ENCODE measurements at regions not wholly inside any gene's neighbourhood (a gene's known extent, or its start where the extent isn't known, plus 50 kb on each side); places are given as distances from the start of the nearest gene placed in this dataset.

GRCh38 chr13:87497426-87497825 lies 173.7 kb upstream of the SLITRK5 start:
- DNase-seq (ENCODE audit: low spot score) (no peak), ATAC-seq (ENCODE audit: low read depth) (no peak)
- Histone ChIP-seq H3K27ac (ENCODE audit: poor library complexity, severe bottlenecking) (no peak overlapping the region), H3K9me3 (ENCODE audit: severe bottlenecking) (no peaks in the 10 kb centered on the region), H3K36me3 (ENCODE audit: low read depth) (no peaks in the 10 kb centered on the region), H3K4me3 (ENCODE audit: severe bottlenecking) (no peak overlapping the region), H3K4me1 (ENCODE audit: insufficient read depth, poor library complexity, severe bottlenecking) (no peaks in the 10 kb centered on the region), H3K27me3 (ENCODE audit: insufficient read depth, poor library complexity, severe bottlenecking) (no peaks in the 10 kb centered on the region)
- TF ChIP-seq, protein P1, sequence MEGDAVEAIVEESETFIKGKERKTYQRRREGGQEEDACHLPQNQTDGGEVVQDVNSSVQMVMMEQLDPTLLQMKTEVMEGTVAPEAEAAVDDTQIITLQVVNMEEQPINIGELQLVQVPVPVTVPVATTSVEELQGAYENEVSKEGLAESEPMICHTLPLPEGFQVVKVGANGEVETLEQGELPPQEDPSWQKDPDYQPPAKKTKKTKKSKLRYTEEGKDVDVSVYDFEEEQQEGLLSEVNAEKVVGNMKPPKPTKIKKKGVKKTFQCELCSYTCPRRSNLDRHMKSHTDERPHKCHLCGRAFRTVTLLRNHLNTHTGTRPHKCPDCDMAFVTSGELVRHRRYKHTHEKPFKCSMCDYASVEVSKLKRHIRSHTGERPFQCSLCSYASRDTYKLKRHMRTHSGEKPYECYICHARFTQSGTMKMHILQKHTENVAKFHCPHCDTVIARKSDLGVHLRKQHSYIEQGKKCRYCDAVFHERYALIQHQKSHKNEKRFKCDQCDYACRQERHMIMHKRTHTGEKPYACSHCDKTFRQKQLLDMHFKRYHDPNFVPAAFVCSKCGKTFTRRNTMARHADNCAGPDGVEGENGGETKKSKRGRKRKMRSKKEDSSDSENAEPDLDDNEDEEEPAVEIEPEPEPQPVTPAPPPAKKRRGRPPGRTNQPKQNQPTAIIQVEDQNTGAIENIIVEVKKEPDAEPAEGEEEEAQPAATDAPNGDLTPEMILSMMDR (IDR thresholded peaks at IDR 0.05; ENCODE audit: poor library complexity, severe bottlenecking): no peak

DNA sequence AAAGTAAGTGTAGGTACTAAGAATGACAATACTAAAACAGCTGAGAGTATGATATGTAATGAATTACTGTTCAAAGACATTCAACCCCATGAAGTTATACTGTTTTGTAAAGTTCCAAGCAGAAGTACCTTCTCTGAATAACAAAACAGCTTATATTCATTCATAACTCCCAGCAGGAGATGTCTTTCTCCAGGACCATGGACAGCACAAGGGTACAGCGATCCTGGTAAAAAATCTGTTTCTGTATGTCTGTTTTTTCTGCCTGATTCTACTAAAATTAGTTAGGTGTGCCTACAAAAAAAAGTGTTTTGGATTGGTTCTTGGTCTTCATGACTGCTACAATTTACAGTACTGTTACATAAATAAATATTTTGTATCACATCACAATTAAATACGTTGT lies 172.5 kb upstream of the SLITRK5 start:
- no peak for ATAC-seq (ENCODE audit: low read depth)
- H3K27me3 ChIP-seq (ENCODE audit: insufficient read depth, poor library complexity, severe bottlenecking): no peaks in the 10 kb centered on the region
- no peak for DNase-seq (ENCODE audit: low spot score)

GRCh38 chr13:87524775-87525174 lies 146.4 kb upstream of the SLITRK5 start:
- Histone ChIP-seq H3K4me1 (ENCODE audit: insufficient read depth, poor library complexity, severe bottlenecking) (no peaks in the 10 kb centered on the region), H3K4me3 (ENCODE audit: severe bottlenecking) (no peak overlapping the region), H3K27me3 (ENCODE audit: insufficient read depth, poor library complexity, severe bottlenecking) (no peaks in the 10 kb centered on the region), H3K9me3 (ENCODE audit: severe bottlenecking) (no peaks in the 10 kb centered on the region), H3K36me3 (ENCODE audit: low read depth) (no peaks in the 10 kb centered on the region), H3K27ac (ENCODE audit: poor library complexity, severe bottlenecking) (no peak overlapping the region)
- DNase-seq (ENCODE audit: low spot score) (no peak), ATAC-seq (ENCODE audit: low read depth) (no peak)
- TF ChIP-seq, protein P1 (IDR thresholded peaks at IDR 0.05; ENCODE audit: poor library complexity, severe bottlenecking): no peak

More for the DNA sequence above, 172.5 kb upstream of the SLITRK5 start:
- Histone ChIP-seq H3K4me1 (ENCODE audit: insufficient read depth, poor library complexity, severe bottlenecking) (no peaks in the 10 kb centered on the region), H3K4me3 (ENCODE audit: severe bottlenecking) (no peak overlapping the region), H3K27ac (ENCODE audit: poor library complexity, severe bottlenecking) (no peak overlapping the region), H3K9me3 (ENCODE audit: severe bottlenecking) (no peaks in the 10 kb centered on the region), H3K36me3 (ENCODE audit: low read depth) (no peaks in the 10 kb centered on the region)
- TF ChIP-seq, protein P1 (IDR thresholded peaks at IDR 0.05; ENCODE audit: poor library complexity, severe bottlenecking): no peak

- no peak overlapping the region for H3K4me3 ChIP-seq (ENCODE audit: severe bottlenecking)
- H3K36me3 ChIP-seq (ENCODE audit: low read depth): no peaks in the 10 kb centered on the region
- H3K27ac ChIP-seq (ENCODE audit: poor library complexity, severe bottlenecking): no peak overlapping the region
- TF ChIP-seq, protein P1 (IDR thresholded peaks at IDR 0.05; ENCODE audit: poor library complexity, severe bottlenecking): no peak
- no peak for DNase-seq (ENCODE audit: low spot score)
- H3K4me1 ChIP-seq (ENCODE audit: insufficient read depth, poor library complexity, severe bottlenecking): peaks cover 3% of the 10 kb centered on the region
- ATAC-seq (ENCODE audit: low read depth): no peak
- H3K27me3 ChIP-seq (ENCODE audit: insufficient read depth, poor library complexity, severe bottlenecking): no peaks in the 10 kb centered on the region
- no peaks in the 10 kb centered on the region for H3K9me3 ChIP-seq (ENCODE audit: severe bottlenecking)
Measured at GRCh38 chr13:87533776-87534175, 137.4 kb upstream of the SLITRK5 start.

- H3K4me3 ChIP-seq (ENCODE audit: severe bottlenecking): no peak overlapping the region
- TF ChIP-seq, protein P1 (IDR thresholded peaks at IDR 0.05; ENCODE audit: poor library complexity, severe bottlenecking): no peak
- no peaks in the 10 kb centered on the region for H3K36me3 ChIP-seq (ENCODE audit: low read depth)
- DNase-seq (ENCODE audit: low spot score) (no peak), ATAC-seq (ENCODE audit: low read depth) (peak; percentile 27; the same call in 1 of the 3 replicates)
- H3K4me1 ChIP-seq (ENCODE audit: insufficient read depth, poor library complexity, severe bottlenecking): peaks cover 3% of the 10 kb centered on the region
- H3K27ac ChIP-seq (ENCODE audit: poor library complexity, severe bottlenecking): no peak overlapping the region
- no peaks in the 10 kb centered on the region for H3K27me3 ChIP-seq (ENCODE audit: insufficient read depth, poor library complexity, severe bottlenecking)
- no peaks in the 10 kb centered on the region for H3K9me3 ChIP-seq (ENCODE audit: severe bottlenecking)
Measured at GRCh38 chr13:87535911-87536310, 135.3 kb upstream of the SLITRK5 start.
